ENCODE measurements at regions not wholly inside any gene's neighbourhood (a gene's known extent, or its start where the extent isn't known, plus 50 kb on each side); places are given as distances from the start of the nearest gene placed in this dataset.

GRCh38 chr6:129967427-129967826 lies 51.0 kb upstream of the L3MBTL3 start:
- Mint-ChIP-seq H3K9me3 (ENCODE audit: unreplicated experiment) (peaks cover 4% of the 10 kb centered on the region), H3K36me3 (ENCODE audit: unreplicated experiment) (no peaks in the 10 kb centered on the region), H3K27ac (ENCODE audit: unreplicated experiment) (no peak overlapping the region), H3K27me3 (ENCODE audit: unreplicated experiment) (peaks cover 28% of the 10 kb centered on the region), H3K4me3 (ENCODE audit: unreplicated experiment) (no peak overlapping the region), H3K4me1 (ENCODE audit: unreplicated experiment) (peaks cover 13% of the 10 kb centered on the region)
- TF ChIP-seq CTCF (IDR thresholded peaks at IDR 0.05): no peak
- no peak for DNase-seq (ENCODE audit: extremely low spot score, unreplicated experiment)

GRCh38 chr6:129966125-129966524 lies 52.3 kb upstream of the L3MBTL3 start:
- Mint-ChIP-seq H3K4me3 (ENCODE audit: unreplicated experiment) (no peak overlapping the region), H3K9me3 (ENCODE audit: unreplicated experiment) (peaks cover 4% of the 10 kb centered on the region), H3K27ac (ENCODE audit: unreplicated experiment) (no peak overlapping the region), H3K4me1 (ENCODE audit: unreplicated experiment) (peaks cover 13% of the 10 kb centered on the region), H3K36me3 (ENCODE audit: unreplicated experiment) (no peaks in the 10 kb centered on the region), H3K27me3 (ENCODE audit: unreplicated experiment) (peaks cover 23% of the 10 kb centered on the region)
- TF ChIP-seq CTCF (IDR thresholded peaks at IDR 0.05): no peak
- DNase-seq (ENCODE audit: extremely low spot score, unreplicated experiment): no peak

- no peak for DNase-seq (ENCODE audit: extremely low spot score, unreplicated experiment)
- Mint-ChIP-seq H3K27me3 (ENCODE audit: unreplicated experiment) (peaks cover 15% of the 10 kb centered on the region), H3K9me3 (ENCODE audit: unreplicated experiment) (peaks cover 4% of the 10 kb centered on the region), H3K4me3 (ENCODE audit: unreplicated experiment) (no peak overlapping the region), H3K27ac (ENCODE audit: unreplicated experiment) (no peak overlapping the region), H3K4me1 (ENCODE audit: unreplicated experiment) (peaks cover 13% of the 10 kb centered on the region), H3K36me3 (ENCODE audit: unreplicated experiment) (no peaks in the 10 kb centered on the region)
- TF ChIP-seq CTCF (IDR thresholded peaks at IDR 0.05): no peak
Measured at GRCh38 chr6:129965096-129965495, 53.3 kb upstream of the L3MBTL3 start.

GRCh38 chr6:129959358-129959930 lies 58.9 kb upstream of the L3MBTL3 start:
- Mint-ChIP-seq H3K4me3 (ENCODE audit: unreplicated experiment) (no peak overlapping the region), H3K9me3 (ENCODE audit: unreplicated experiment) (peaks cover under 1% of the 10 kb centered on the region), H3K4me1 (ENCODE audit: unreplicated experiment) (no peaks in the 10 kb centered on the region), H3K27ac (ENCODE audit: unreplicated experiment) (no peak overlapping the region), H3K27me3 (ENCODE audit: unreplicated experiment) (peaks cover 10% of the 10 kb centered on the region), H3K36me3 (ENCODE audit: unreplicated experiment) (no peaks in the 10 kb centered on the region)
- DNase-seq (ENCODE audit: extremely low spot score, unreplicated experiment): no peak
- no peak for TF ChIP-seq CTCF (IDR thresholded peaks at IDR 0.05)

- no peaks in the 10 kb centered on the region for H3K36me3 Mint-ChIP-seq (ENCODE audit: unreplicated experiment)
- H3K4me3 Mint-ChIP-seq (ENCODE audit: unreplicated experiment): no peak overlapping the region
- H3K9me3 Mint-ChIP-seq (ENCODE audit: unreplicated experiment): no peaks in the 10 kb centered on the region
- H3K27me3 Mint-ChIP-seq (ENCODE audit: unreplicated experiment): peaks cover 5% of the 10 kb centered on the region
- DNase-seq (ENCODE audit: extremely low spot score, unreplicated experiment): no peak
- no peaks in the 10 kb centered on the region for H3K4me1 Mint-ChIP-seq (ENCODE audit: unreplicated experiment)
- TF ChIP-seq CTCF (IDR thresholded peaks at IDR 0.05): no peak
- H3K27ac Mint-ChIP-seq (ENCODE audit: unreplicated experiment): no peak overlapping the region
Measured at GRCh38 chr6:129957941-129958898, 60.2 kb upstream of the L3MBTL3 start.
